Body of pancreas (tissue), 4 donors: ENCODE measurements at regions not wholly inside any gene's neighbourhood (a gene's known extent, or its start where the extent isn't known, plus 50 kb on each side); places are given as distances from the start of the nearest gene placed in this dataset.
"Not testable (repeated sequence)": the region's sequence is repeated elsewhere in the genome, so short reads cannot be mapped to it uniquely, and the experiment has no call there.

Source experiments
- ATAC-seq: fragments of 150-250 bp; one replicate; pipeline ENCODE4 v1.9.1; 2016
- DNase-seq, 4 donors: peaks; one replicate each; pipeline ENCODE4 v3.0.0-alpha.2; 2019
- H3K27ac ChIP-seq, 4 donors: fragments of 200-600 bp; sonication (generic); 1 replicate in 3 of 4; 2 replicates in 1 of 4; pipeline versions ENCODE4 v1.5.1 to v1.6.1; 2016 to 2019; ENCODE audit warnings: mild to moderate bottlenecking in 1 of 4, mixed read lengths in 1 of 4, moderate library complexity in 1 of 4
- H3K27me3 ChIP-seq, 2 donors: fragments of 200-600 bp; sonication (generic); one replicate each; pipeline ENCODE4 v1.6.0; 2016; ENCODE audit warnings: mild to moderate bottlenecking in 1 of 2
- H3K36me3 ChIP-seq, 2 donors: fragments of 200-600 bp; sonication (generic); replicated peaks in 1 of 2; 2 replicates each; pipeline ENCODE4 v1.5.1; 2016; ENCODE audit warnings: low read depth in 2 of 2; ENCODE audit not compliant: insufficient read depth in 1 of 2
- H3K4me1 ChIP-seq: fragments of 200-600 bp; sonication (generic); one replicate; pipeline ENCODE4 v1.6.0; 2016
- H3K4me3 ChIP-seq, 2 donors: fragments of 200-600 bp; sonication (generic); 1 replicate in 1 of 2; 2 replicates in 1 of 2; pipeline ENCODE4 v1.5.1; 2016 to 2019
- H3K9me3 ChIP-seq, 3 donors: fragments of 200-600 bp; sonication (generic); 1 replicate in 2 of 3; 2 replicates in 1 of 3; pipeline ENCODE4 v1.5.1; 2016
- CTCF ChIP-seq, 7 experiments: fragments of 450-650 bp in 4 of 7; fragments of 200-600 bp in 3 of 7; sonication (generic) in 3 of 7; IDR thresholded peaks; one replicate each; pipeline ENCODE4 v1.5.1; 2016 to 2019; ENCODE audit warnings: antibody characterized with exemption in 7 of 7
- POLR2A ChIP-seq, 3 donors: fragments of 450-650 bp; IDR thresholded peaks; one replicate each; pipeline ENCODE4 v1.6.1; 2016; ENCODE audit warnings: antibody characterized with exemption in 3 of 3, mild to moderate bottlenecking in 2 of 3
- WGBS, 2 donors: methylation state at CpG; one replicate each; pipeline ENCODE4 v1.1.5; 2017; 5-methylcytosine and 5-hydroxymethylcytosine counted together
- intact Hi-C: fragments of 100-400 bp; cut with DNase I; formaldehyde crosslinking; loops from one replicate; pipeline ENCODE4 v1.15.1; 2023

- Histone ChIP-seq H3K36me3 (no peaks in the 10 kb centered on the region), H3K4me1 (no peaks in the 10 kb centered on the region), H3K27ac (no peak overlapping the region), H3K27me3 (no peaks in the 10 kb centered on the region), H3K9me3 (no peaks in the 10 kb centered on the region), H3K4me3 (no peak overlapping the region)
- TF ChIP-seq CTCF (IDR thresholded peaks at IDR 0.05) (no peak), POLR2A (IDR thresholded peaks at IDR 0.05) (no peak)
- WGBS, 2 donors: 83 to 94% methylated on average over 5 of the region's 5 CpGs
- no peak for DNase-seq
- ATAC-seq: no peak
- intact Hi-C loops: no loop called here
Observed at GRCh38 chr3:171978390-171978789, 61.0 kb upstream of the FNDC3B start.

GRCh38 chr3:171979081-171979480 is 60.3 kb upstream of the FNDC3B start:
- intact Hi-C loops: no loop called here
- Histone ChIP-seq H3K27me3 (no peaks in the 10 kb centered on the region), H3K4me1 (no peaks in the 10 kb centered on the region), H3K36me3 (no peaks in the 10 kb centered on the region), H3K9me3 (no peaks in the 10 kb centered on the region), H3K27ac (no peak overlapping the region), H3K4me3 (no peak overlapping the region)
- DNase-seq (no peak), ATAC-seq (no peak)
- 87 to 93% methylated on average over 8 of the region's 8 CpGs for WGBS, 2 donors
- TF ChIP-seq POLR2A (IDR thresholded peaks at IDR 0.05) (no peak), CTCF (IDR thresholded peaks at IDR 0.05) (no peak)

GRCh38 chr3:171980578-171981270 is 58.7 kb upstream of the FNDC3B start:
- no peaks in the 10 kb centered on the region for H3K4me1 ChIP-seq
- H3K9me3 ChIP-seq: no peaks in the 10 kb centered on the region
- 56 to 59% methylated on average over 2 of the region's 2 CpGs for WGBS, 2 donors
- TF ChIP-seq POLR2A (IDR thresholded peaks at IDR 0.05) (no peak), CTCF (IDR thresholded peaks at IDR 0.05) (no peak)
- no peaks in the 10 kb centered on the region for H3K36me3 ChIP-seq
- no peak for DNase-seq
- H3K27me3 ChIP-seq: no peaks in the 10 kb centered on the region
- H3K4me3 ChIP-seq: no peak overlapping the region
- H3K27ac ChIP-seq: no peak overlapping the region
- ATAC-seq: no peak
- intact Hi-C loops: no loop called here

- ATAC-seq (no peak), DNase-seq (no peak)
- Histone ChIP-seq H3K4me3 (no peak overlapping the region), H3K27ac (no peak overlapping the region), H3K36me3 (no peaks in the 10 kb centered on the region), H3K27me3 (no peaks in the 10 kb centered on the region), H3K9me3 (no peaks in the 10 kb centered on the region), H3K4me1 (no peaks in the 10 kb centered on the region)
- WGBS, 2 donors: 33 to 38% methylated on average over 1 of the region's 1 CpG
- intact Hi-C loops: no loop called here
- TF ChIP-seq CTCF (IDR thresholded peaks at IDR 0.05) (no peak), POLR2A (IDR thresholded peaks at IDR 0.05) (no peak)
Observed at GRCh38 chr3:171981271-171981605, 58.1 kb upstream of the FNDC3B start.

- no peaks in the 10 kb centered on the region for H3K36me3 ChIP-seq
- ATAC-seq (no peak), DNase-seq (no peak)
- H3K27ac ChIP-seq: no peak overlapping the region
- intact Hi-C loops: no loop called here
- H3K9me3 ChIP-seq: no peaks in the 10 kb centered on the region
- H3K27me3 ChIP-seq: no peaks in the 10 kb centered on the region
- 72 to 78% methylated on average over 2 of the region's 2 CpGs for WGBS, 2 donors
- no peaks in the 10 kb centered on the region for H3K4me1 ChIP-seq
- no peak overlapping the region for H3K4me3 ChIP-seq
- TF ChIP-seq CTCF (IDR thresholded peaks at IDR 0.05): no peak
- no peak for TF ChIP-seq POLR2A (IDR thresholded peaks at IDR 0.05)
Observed at GRCh38 chr3:171982828-171983227, 56.5 kb upstream of the FNDC3B start.

- H3K9me3 ChIP-seq, H3K27ac ChIP-seq, DNase-seq, H3K27me3 ChIP-seq, H3K4me1 ChIP-seq, H3K36me3 ChIP-seq, ATAC-seq, intact Hi-C loops, H3K4me3 ChIP-seq: not testable (repeated sequence)
- 75 to 92% methylated on average over 8 of the region's 8 CpGs for WGBS, 2 donors
Observed at GRCh38 chr3:171983685-171984084, 55.7 kb upstream of the FNDC3B start.
